Body of pancreas (tissue), 4 donors: ENCODE measurements at regions not wholly inside any gene's neighbourhood (a gene's known extent, or its start where the extent isn't known, plus 50 kb on each side); places are given as distances from the start of the nearest gene placed in this dataset.

ENCODE experiments used
- ATAC-seq: fragments of 150-250 bp; one replicate; pipeline ENCODE4 v1.9.1; 2016
- DNase-seq, 4 donors: peaks; one replicate each; pipeline ENCODE4 v3.0.0-alpha.2; 2019
- H3K27ac ChIP-seq, 4 donors: fragments of 200-600 bp; sonication (generic); 1 replicate in 3 of 4; 2 replicates in 1 of 4; pipeline versions ENCODE4 v1.5.1 to v1.6.1; 2016 to 2019; ENCODE audit warnings: mild to moderate bottlenecking in 1 of 4, mixed read lengths in 1 of 4, moderate library complexity in 1 of 4
- H3K27me3 ChIP-seq, 2 donors: fragments of 200-600 bp; sonication (generic); one replicate each; pipeline ENCODE4 v1.6.0; 2016; ENCODE audit warnings: mild to moderate bottlenecking in 1 of 2
- H3K36me3 ChIP-seq, 2 donors: fragments of 200-600 bp; sonication (generic); replicated peaks in 1 of 2; 2 replicates each; pipeline ENCODE4 v1.5.1; 2016; ENCODE audit warnings: low read depth in 2 of 2; ENCODE audit not compliant: insufficient read depth in 1 of 2
- H3K4me1 ChIP-seq: fragments of 200-600 bp; sonication (generic); one replicate; pipeline ENCODE4 v1.6.0; 2016
- H3K4me3 ChIP-seq, 2 donors: fragments of 200-600 bp; sonication (generic); 1 replicate in 1 of 2; 2 replicates in 1 of 2; pipeline ENCODE4 v1.5.1; 2016 to 2019
- H3K9me3 ChIP-seq, 3 donors: fragments of 200-600 bp; sonication (generic); 1 replicate in 2 of 3; 2 replicates in 1 of 3; pipeline ENCODE4 v1.5.1; 2016
- POLR2A ChIP-seq, 3 donors: fragments of 450-650 bp; IDR thresholded peaks; one replicate each; pipeline ENCODE4 v1.6.1; 2016; ENCODE audit warnings: antibody characterized with exemption in 3 of 3, mild to moderate bottlenecking in 2 of 3
- WGBS, 2 donors: methylation state at CpG; one replicate each; pipeline ENCODE4 v1.1.5; 2017; 5-methylcytosine and 5-hydroxymethylcytosine counted together
- intact Hi-C: fragments of 100-400 bp; cut with DNase I; formaldehyde crosslinking; loops from one replicate; pipeline ENCODE4 v1.15.1; 2023
- TF ChIP-seq, protein P1 (sequence below), 7 experiments: fragments of 450-650 bp in 4 of 7; fragments of 200-600 bp in 3 of 7; sonication (generic) in 3 of 7; IDR thresholded peaks; one replicate each; pipeline ENCODE4 v1.5.1; 2016 to 2019; ENCODE audit warnings: antibody characterized with exemption in 7 of 7

DNA sequence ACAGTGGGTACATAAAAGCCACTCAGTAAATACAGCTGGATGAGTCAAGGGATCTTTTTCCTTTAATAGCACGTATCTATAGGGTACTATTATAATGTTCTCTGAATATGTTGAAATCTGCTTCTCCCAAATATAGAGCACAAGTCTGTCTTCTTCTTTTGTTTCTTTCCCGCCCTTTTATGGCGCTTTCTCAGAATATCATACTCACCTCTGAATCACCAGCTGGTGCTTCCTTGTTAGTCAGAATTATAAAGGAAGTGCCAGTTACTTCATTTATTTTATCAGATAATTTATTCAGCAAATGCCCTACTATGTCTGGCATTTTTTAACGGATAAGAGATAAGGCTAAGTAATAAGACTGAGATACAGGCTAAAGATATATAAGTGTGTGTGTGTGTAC lies 772.9 kb downstream of the SORCS3 start:
- no peaks in the 10 kb centered on the region for H3K27me3 ChIP-seq
- no peak overlapping the region for H3K4me3 ChIP-seq
- TF ChIP-seq, protein P1, sequence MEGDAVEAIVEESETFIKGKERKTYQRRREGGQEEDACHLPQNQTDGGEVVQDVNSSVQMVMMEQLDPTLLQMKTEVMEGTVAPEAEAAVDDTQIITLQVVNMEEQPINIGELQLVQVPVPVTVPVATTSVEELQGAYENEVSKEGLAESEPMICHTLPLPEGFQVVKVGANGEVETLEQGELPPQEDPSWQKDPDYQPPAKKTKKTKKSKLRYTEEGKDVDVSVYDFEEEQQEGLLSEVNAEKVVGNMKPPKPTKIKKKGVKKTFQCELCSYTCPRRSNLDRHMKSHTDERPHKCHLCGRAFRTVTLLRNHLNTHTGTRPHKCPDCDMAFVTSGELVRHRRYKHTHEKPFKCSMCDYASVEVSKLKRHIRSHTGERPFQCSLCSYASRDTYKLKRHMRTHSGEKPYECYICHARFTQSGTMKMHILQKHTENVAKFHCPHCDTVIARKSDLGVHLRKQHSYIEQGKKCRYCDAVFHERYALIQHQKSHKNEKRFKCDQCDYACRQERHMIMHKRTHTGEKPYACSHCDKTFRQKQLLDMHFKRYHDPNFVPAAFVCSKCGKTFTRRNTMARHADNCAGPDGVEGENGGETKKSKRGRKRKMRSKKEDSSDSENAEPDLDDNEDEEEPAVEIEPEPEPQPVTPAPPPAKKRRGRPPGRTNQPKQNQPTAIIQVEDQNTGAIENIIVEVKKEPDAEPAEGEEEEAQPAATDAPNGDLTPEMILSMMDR (IDR thresholded peaks at IDR 0.05), result no peak
- TF ChIP-seq POLR2A (IDR thresholded peaks at IDR 0.05), result no peak
- H3K9me3 ChIP-seq, result no peaks in the 10 kb centered on the region
- ATAC-seq, result no peak
- intact Hi-C loops, result no loop called here
- H3K27ac ChIP-seq, result no peak overlapping the region
- no peaks in the 10 kb centered on the region for H3K36me3 ChIP-seq
- no peak for DNase-seq
- no peaks in the 10 kb centered on the region for H3K4me1 ChIP-seq
- 63 to 75% methylated on average over 4 of the region's 4 CpGs for WGBS, 2 donors

DNA sequence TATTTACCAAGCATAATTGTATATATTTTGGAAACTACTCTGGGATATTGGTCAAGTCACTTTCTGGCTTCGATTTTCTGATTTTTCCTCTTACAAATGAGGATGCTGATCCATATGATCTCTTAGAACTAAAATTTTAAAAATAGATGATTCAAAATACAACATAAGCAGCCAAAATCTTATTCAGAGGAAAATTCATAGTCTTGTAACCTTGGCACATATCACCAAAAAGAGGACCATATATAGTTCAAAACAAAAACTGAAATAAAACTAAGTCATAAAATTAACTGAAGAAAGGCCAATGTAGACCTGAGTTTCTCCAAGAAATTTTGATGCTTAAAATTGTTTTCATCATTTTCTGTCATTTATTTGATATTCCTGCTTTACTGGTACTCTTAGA lies 768.3 kb downstream of the SORCS3 start:
- H3K36me3 ChIP-seq, result no peaks in the 10 kb centered on the region
- H3K27ac ChIP-seq, result no peak overlapping the region
- H3K4me3 ChIP-seq, result no peak overlapping the region
- H3K4me1 ChIP-seq, result no peaks in the 10 kb centered on the region
- H3K27me3 ChIP-seq, result no peaks in the 10 kb centered on the region
- ATAC-seq, result no peak
- WGBS, 2 donors, result 43 to 45% methylated on average over 1 of the region's 1 CpG
- TF ChIP-seq, protein P1 (IDR thresholded peaks at IDR 0.05), result no peak
- no peak for TF ChIP-seq POLR2A (IDR thresholded peaks at IDR 0.05)
- no peak for DNase-seq
- H3K9me3 ChIP-seq, result no peaks in the 10 kb centered on the region
- intact Hi-C loops, result no loop called here

DNA sequence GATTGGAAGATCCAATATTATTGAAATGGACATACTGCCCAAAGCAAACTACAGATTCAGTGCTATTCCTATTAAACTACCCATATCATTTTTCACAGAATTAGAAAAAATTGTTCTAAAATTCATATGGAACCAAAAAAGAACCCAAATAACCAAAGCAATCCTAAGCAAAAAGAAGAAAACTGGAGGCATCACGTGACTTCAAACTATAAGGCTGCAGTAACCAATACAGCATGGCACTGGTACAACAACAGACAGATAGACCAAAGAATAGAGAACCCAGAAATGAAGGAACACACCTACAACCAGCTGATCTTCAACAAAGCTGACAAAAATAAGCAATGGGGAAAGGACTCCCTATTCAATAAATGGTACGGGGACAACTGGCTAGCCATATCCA lies 765.4 kb downstream of the SORCS3 start:
- ATAC-seq (no peak), DNase-seq (no peak)
- intact Hi-C loops, result no loop called here
- Histone ChIP-seq H3K27ac (no peak overlapping the region), H3K27me3 (no peaks in the 10 kb centered on the region), H3K9me3 (no peaks in the 10 kb centered on the region), H3K4me1 (no peaks in the 10 kb centered on the region), H3K36me3 (no peaks in the 10 kb centered on the region), H3K4me3 (no peak overlapping the region)
- WGBS, 2 donors, result 67 to 77% methylated on average over 2 of the region's 2 CpGs
- TF ChIP-seq, protein P1 (IDR thresholded peaks at IDR 0.05), result no peak
- TF ChIP-seq POLR2A (IDR thresholded peaks at IDR 0.05), result no peak

DNA sequence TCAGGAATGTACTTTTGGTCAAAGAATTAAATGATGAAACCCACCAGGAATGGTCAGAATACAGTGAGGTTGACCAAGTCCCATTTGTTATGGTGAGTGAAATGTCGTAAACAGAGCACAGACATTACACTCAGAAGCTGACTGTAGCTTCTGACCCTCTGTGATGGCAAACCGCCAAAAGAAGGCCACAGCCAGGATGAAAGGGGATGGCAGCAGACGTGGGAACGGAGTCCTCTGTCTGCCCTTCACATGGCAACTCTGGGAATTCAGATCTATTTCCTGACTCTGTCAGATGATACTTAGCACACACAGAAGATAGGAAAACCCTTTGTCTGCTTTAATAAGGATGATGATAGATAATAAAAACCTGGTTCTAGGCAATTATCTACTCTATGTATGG lies 757.1 kb downstream of the SORCS3 start:
- DNase-seq (no peak), ATAC-seq (no peak)
- H3K36me3 ChIP-seq, result no peaks in the 10 kb centered on the region
- TF ChIP-seq POLR2A (IDR thresholded peaks at IDR 0.05), result no peak
- TF ChIP-seq, protein P1 (IDR thresholded peaks at IDR 0.05), result no peak
- no peak overlapping the region for H3K27ac ChIP-seq
- H3K4me1 ChIP-seq, result no peaks in the 10 kb centered on the region
- H3K27me3 ChIP-seq, result no peaks in the 10 kb centered on the region
- WGBS, 2 donors, result 47 to 63% methylated on average over 4 of the region's 4 CpGs
- intact Hi-C loops, result no loop called here
- no peaks in the 10 kb centered on the region for H3K9me3 ChIP-seq
- no peak overlapping the region for H3K4me3 ChIP-seq

DNA sequence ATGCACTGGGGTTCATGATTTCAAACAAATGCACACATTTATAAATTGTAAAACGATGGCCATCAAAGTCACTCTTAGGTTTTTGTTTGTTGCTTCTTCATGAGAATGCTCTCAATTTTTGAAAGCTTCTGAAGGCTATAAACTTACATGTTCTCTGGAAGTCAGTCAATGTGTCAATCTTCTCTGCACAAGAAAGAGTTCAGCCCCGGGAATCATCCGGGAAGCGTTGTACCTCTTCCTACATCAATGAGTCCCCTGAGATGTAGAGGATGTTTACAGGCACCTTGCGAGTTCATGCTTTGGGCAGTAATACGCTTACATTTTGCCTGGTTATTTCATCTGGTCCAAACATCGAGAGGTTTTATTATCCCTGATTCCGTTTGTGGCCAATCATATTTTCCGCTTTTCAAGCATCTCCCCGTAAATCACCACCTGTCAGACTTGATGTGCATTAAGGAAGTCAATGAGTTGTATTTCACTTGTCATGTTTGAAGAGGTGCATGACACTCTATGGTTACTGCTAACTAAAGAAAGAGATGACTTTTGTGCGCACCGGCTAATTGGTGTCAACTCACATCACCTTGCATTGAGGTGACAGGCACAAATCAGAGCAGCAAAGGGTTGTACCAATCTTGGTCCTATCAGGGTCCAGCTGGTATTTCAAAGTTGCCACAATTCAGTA lies 750.7 kb downstream of the SORCS3 start:
- Histone ChIP-seq H3K27ac (no peak overlapping the region), H3K27me3 (no peaks in the 10 kb centered on the region), H3K4me1 (no peaks in the 10 kb centered on the region), H3K4me3 (no peak overlapping the region), H3K36me3 (no peaks in the 10 kb centered on the region), H3K9me3 (no peaks in the 10 kb centered on the region)
- intact Hi-C loops, result no loop called here
- no peak for ATAC-seq
- TF ChIP-seq, protein P1 (IDR thresholded peaks at IDR 0.05), result no peak
- TF ChIP-seq POLR2A (IDR thresholded peaks at IDR 0.05), result no peak
- 77 to 83% methylated on average over 12 of the region's 12 CpGs for WGBS, 2 donors
- DNase-seq, result no peak
